Trophoblast cell (in vitro differentiated cells and primary cell): ENCODE measurements at regions not wholly inside any gene's neighbourhood (a gene's known extent, or its start where the extent isn't known, plus 50 kb on each side); places are given as distances from the start of the nearest gene placed in this dataset.
"Not testable (repeated sequence)": the region's sequence is repeated elsewhere in the genome, so short reads cannot be mapped to it uniquely, and the experiment has no call there.

ENCODE experiments used
- DNase-seq, 2 donors: peaks; one replicate each; pipeline ENCODE4 v3.0.0-alpha.2; 2016
- H2AFZ ChIP-seq: 2 replicates; pipeline ENCODE4 v1.6.1; 2013; ENCODE audit warnings: low read length, moderate library complexity, mild to moderate bottlenecking; ENCODE audit not compliant: insufficient read depth, poor library complexity
- H2AK5ac ChIP-seq: 2 replicates; pipeline ENCODE4 v1.6.1; 2013; ENCODE audit warnings: mild to moderate bottlenecking, low read length
- H2BK120ac ChIP-seq: 2 replicates; pipeline ENCODE4 v1.6.1; 2013; ENCODE audit warnings: low read length, mild to moderate bottlenecking, moderate library complexity; ENCODE audit not compliant: insufficient read depth, poor library complexity
- H2BK12ac ChIP-seq: 2 replicates; pipeline ENCODE4 v1.6.1; 2013; ENCODE audit warnings: mild to moderate bottlenecking, low read length, moderate library complexity
- H2BK5ac ChIP-seq: 2 replicates; pipeline ENCODE4 v1.6.1; 2013; ENCODE audit warnings: low read length, low read depth, moderate library complexity, mild to moderate bottlenecking; ENCODE audit not compliant: poor library complexity
- H3K14ac ChIP-seq: 2 replicates; pipeline ENCODE4 v1.6.1; 2013; ENCODE audit warnings: mild to moderate bottlenecking, low read length
- H3K18ac ChIP-seq: 2 replicates; pipeline ENCODE4 v1.6.1; 2013; ENCODE audit warnings: mild to moderate bottlenecking, low read length
- H3K23ac ChIP-seq: 2 replicates; pipeline ENCODE4 v1.6.1; 2013; ENCODE audit warnings: low read length
- H3K27ac ChIP-seq: 2 replicates; pipeline ENCODE4 v1.5.1; 2013; ENCODE audit warnings: low read depth, mild to moderate bottlenecking, inconsistent platforms, low read length, moderate library complexity
- H3K27me3 ChIP-seq: 2 replicates; pipeline ENCODE4 v1.6.1; 2013; ENCODE audit warnings: inconsistent platforms, mild to moderate bottlenecking, low read length, moderate library complexity; ENCODE audit not compliant: insufficient read depth
- H3K36me3 ChIP-seq, 2 experiments: 1 replicate in 1 of 2; 2 replicates in 1 of 2; pipeline ENCODE4 v1.6.1; 2013; ENCODE audit warnings: low read length in 2 of 2, mild to moderate bottlenecking in 2 of 2, moderate library complexity in 1 of 2; ENCODE audit not compliant: insufficient read depth in 2 of 2, control insufficient read depth in 1 of 2
- H3K4ac ChIP-seq: 2 replicates; pipeline ENCODE4 v1.6.1; 2013; ENCODE audit warnings: low read depth, mild to moderate bottlenecking, low read length, moderate library complexity
- H3K4me1 ChIP-seq, 2 experiments: 1 replicate in 1 of 2; 2 replicates in 1 of 2; pipeline ENCODE4 v1.6.1; 2013; ENCODE audit warnings: low read length in 2 of 2, mild to moderate bottlenecking in 2 of 2, moderate library complexity in 1 of 2; ENCODE audit not compliant: insufficient read depth in 2 of 2, control insufficient read depth in 1 of 2
- H3K4me2 ChIP-seq: 2 replicates; pipeline ENCODE4 v1.6.1; 2013; ENCODE audit warnings: inconsistent platforms, mild to moderate bottlenecking, low read length, moderate library complexity
- H3K4me3 ChIP-seq: 2 replicates; pipeline ENCODE4 v1.5.1; 2013; ENCODE audit warnings: mild to moderate bottlenecking, low read depth, low read length, inconsistent platforms
- H3K79me1 ChIP-seq: one replicate; pipeline ENCODE4 v1.6.1; 2013; ENCODE audit warnings: low read length
- H3K79me2 ChIP-seq: 2 replicates; pipeline ENCODE4 v1.6.1; 2013; ENCODE audit warnings: low read length, mild to moderate bottlenecking; ENCODE audit not compliant: control insufficient read depth, insufficient read depth, poor library complexity
- H3K9ac ChIP-seq: 2 replicates; pipeline ENCODE4 v1.6.1; 2013; ENCODE audit warnings: mild to moderate bottlenecking, low read length
- H3K9me3 ChIP-seq: 2 replicates; pipeline ENCODE4 v1.6.1; 2013; ENCODE audit warnings: low read depth, mild to moderate bottlenecking, control low read depth, inconsistent platforms, low read length; ENCODE audit not compliant: insufficient read depth
- H4K12ac ChIP-seq: 2 replicates; pipeline ENCODE4 v1.6.1; 2013; ENCODE audit warnings: low read depth, mild to moderate bottlenecking, low read length, moderate library complexity
- H4K8ac ChIP-seq: 2 replicates; pipeline ENCODE4 v1.6.1; 2013; ENCODE audit warnings: low read depth, mild to moderate bottlenecking, low read length, moderate library complexity
- H4K91ac ChIP-seq: one replicate; pipeline ENCODE4 v1.6.1; 2013; ENCODE audit warnings: low read depth, mild to moderate bottlenecking, low read length, moderate library complexity
- WGBS: extraction: QIAGEN DNeasy Blood & Tissue Kit; methylation state at CpG from one replicate; pipeline ENCODE4 v1.1.7; 2013; ENCODE audit warnings: missing lambda C conversion rate; ENCODE audit not compliant: insufficient read length, insufficient coverage; ENCODE audit errors: extremely low coverage; 5-methylcytosine and 5-hydroxymethylcytosine counted together

DNA sequence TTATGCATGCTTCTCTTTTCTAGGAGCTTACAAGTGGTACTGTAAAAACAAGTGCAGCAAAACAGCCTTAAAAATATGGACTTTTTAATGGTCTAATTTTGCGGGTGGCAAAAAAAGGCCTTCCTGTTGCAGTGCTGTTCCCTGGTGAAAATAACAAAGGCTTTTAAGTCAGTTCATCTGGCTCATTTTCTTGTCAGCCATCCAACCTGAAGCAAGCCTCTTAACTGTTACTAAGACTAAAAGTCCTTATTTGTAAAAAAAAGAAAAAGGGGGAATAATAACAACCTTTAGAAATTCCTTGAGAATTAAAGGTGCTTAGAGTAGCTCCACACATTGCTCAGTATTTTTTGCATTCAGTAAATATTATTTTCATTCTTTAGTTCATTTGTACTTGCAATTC lies 200.5 kb upstream of the CHORDC1 start:
- Histone ChIP-seq H4K91ac (no peak overlapping the region), H3K14ac (no peak overlapping the region), H3K4me2 (no peak overlapping the region), H2BK120ac (no peak overlapping the region), H3K79me2 (no peaks in the 10 kb centered on the region), H2AK5ac (no peak overlapping the region), H3K18ac (no peak overlapping the region), H3K4ac (no peak overlapping the region), H4K8ac (no peak overlapping the region), H3K27me3 (no peaks in the 10 kb centered on the region), H3K4me3 (no peak overlapping the region), H3K23ac (no peak overlapping the region), H2BK5ac (no peak overlapping the region), H3K27ac (no peak overlapping the region), H3K9ac (no peak overlapping the region), H3K36me3 (no peaks in the 10 kb centered on the region), H4K12ac (no peak overlapping the region), H2AFZ (no peak overlapping the region), H3K4me1 (no peaks in the 10 kb centered on the region), H3K79me1 (no peaks in the 10 kb centered on the region), H2BK12ac (no peak overlapping the region), H3K9me3 (no peaks in the 10 kb centered on the region)
- no peak for DNase-seq
- WGBS, result no CpG with 5 or more reads among the region's 1 CpG

DNA sequence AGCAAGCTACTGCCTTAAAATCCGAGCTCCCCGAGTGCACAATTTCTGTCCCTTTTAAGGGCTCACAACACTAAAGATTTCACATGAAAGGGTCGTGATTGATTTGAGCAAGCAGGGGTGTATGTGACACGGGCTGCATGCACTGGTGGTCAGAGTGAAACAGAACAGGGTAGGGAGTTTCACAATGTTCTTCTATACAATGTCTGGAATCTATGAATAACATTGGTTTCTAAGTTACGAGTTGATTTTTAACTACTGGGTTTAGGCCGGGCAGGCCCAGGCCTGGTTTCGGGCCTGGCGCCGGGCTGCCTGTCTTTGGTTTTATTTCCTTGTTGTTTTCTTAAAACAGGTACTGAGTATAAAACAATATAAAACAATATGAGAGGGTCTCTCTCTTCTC lies 199.9 kb upstream of the CHORDC1 start:
- H3K4me1 ChIP-seq, H3K27ac ChIP-seq, H3K27me3 ChIP-seq, H3K36me3 ChIP-seq, H3K4me3 ChIP-seq, H4K91ac ChIP-seq, H3K79me1 ChIP-seq, H3K9ac ChIP-seq, H3K4me2 ChIP-seq, H3K23ac ChIP-seq, H3K18ac ChIP-seq, H2BK5ac ChIP-seq, H2BK12ac ChIP-seq, H3K14ac ChIP-seq, H3K9me3 ChIP-seq, H2AK5ac ChIP-seq, H2AFZ ChIP-seq, H3K79me2 ChIP-seq, H2BK120ac ChIP-seq, H3K4ac ChIP-seq: not testable (repeated sequence)
- H4K8ac ChIP-seq, result peak overlapping the region; percentile 7
- peak in 1 of 2 donors; percentile 16 for DNase-seq
- no CpG with 5 or more reads among the region's 9 CpGs for WGBS
- H4K12ac ChIP-seq, result peak overlapping the region; percentile 54

DNA sequence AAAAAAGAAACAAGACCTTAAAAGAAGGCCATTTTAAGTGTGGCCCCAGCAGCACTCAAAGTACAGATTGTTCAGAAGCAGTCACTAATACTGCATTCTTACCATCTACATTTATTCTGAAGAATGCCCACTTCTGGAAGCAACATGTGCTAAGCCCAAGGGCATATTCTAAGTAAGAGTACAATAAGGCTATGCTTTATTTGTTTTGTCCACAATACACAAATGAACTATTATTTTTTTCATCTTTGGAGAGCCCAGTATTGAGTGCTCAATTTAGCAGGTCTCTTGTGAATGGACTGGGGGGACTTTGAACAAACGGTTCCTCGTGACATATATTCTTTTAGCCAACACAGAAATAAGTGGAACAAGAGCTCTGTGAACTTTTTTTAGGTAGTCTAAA lies 191.4 kb upstream of the CHORDC1 start:
- WGBS, result no CpG with 5 or more reads among the region's 2 CpGs
- H3K27me3 ChIP-seq, result no peaks in the 10 kb centered on the region
- H2AK5ac ChIP-seq, result no peak overlapping the region
- no peaks in the 10 kb centered on the region for H3K79me1 ChIP-seq
- no peak overlapping the region for H4K8ac ChIP-seq
- H3K79me2 ChIP-seq, result no peaks in the 10 kb centered on the region
- no peak overlapping the region for H3K4me3 ChIP-seq
- no peak overlapping the region for H4K12ac ChIP-seq
- no peak overlapping the region for H2BK120ac ChIP-seq
- no peaks in the 10 kb centered on the region for H3K36me3 ChIP-seq
- H3K4ac ChIP-seq, result no peak overlapping the region
- H3K27ac ChIP-seq, result no peak overlapping the region
- H2BK12ac ChIP-seq, result no peak overlapping the region
- H4K91ac ChIP-seq, result no peak overlapping the region
- no peak overlapping the region for H3K9ac ChIP-seq
- no peak overlapping the region for H3K14ac ChIP-seq
- no peak overlapping the region for H2AFZ ChIP-seq
- H2BK5ac ChIP-seq, result no peak overlapping the region
- H3K9me3 ChIP-seq, result no peaks in the 10 kb centered on the region
- no peak for DNase-seq
- no peak overlapping the region for H3K23ac ChIP-seq
- H3K4me1 ChIP-seq, result no peaks in the 10 kb centered on the region
- H3K4me2 ChIP-seq, result no peak overlapping the region
- no peak overlapping the region for H3K18ac ChIP-seq

DNA sequence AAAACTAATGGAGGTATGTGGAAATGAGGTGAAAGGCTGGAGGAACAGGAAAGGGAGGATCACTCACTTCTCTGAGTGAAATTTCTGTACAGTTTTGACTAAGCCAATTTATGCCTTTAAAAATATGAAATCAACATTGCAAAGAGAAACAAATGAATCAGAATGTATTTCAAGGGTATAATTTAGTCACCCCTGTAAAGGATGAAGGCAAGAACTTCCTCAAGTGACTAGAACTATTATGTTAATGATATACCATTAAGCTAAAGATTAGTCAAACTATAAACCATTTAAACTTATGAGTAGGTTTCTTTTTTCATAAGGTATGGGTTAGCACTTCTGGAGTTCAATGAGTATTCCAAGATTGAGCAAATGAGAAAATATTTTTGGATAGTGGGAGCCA lies 184.5 kb upstream of the CHORDC1 start:
- Histone ChIP-seq H3K4me1 (no peaks in the 10 kb centered on the region), H2BK120ac (no peak overlapping the region), H4K12ac (no peak overlapping the region), H3K23ac (no peak overlapping the region), H4K8ac (no peak overlapping the region), H3K79me1 (no peaks in the 10 kb centered on the region), H2BK12ac (no peak overlapping the region), H3K4ac (no peak overlapping the region), H2BK5ac (no peak overlapping the region), H3K9ac (no peak overlapping the region), H3K14ac (no peak overlapping the region), H3K9me3 (no peaks in the 10 kb centered on the region), H3K4me2 (no peak overlapping the region), H3K79me2 (no peaks in the 10 kb centered on the region), H2AFZ (no peak overlapping the region), H3K36me3 (no peaks in the 10 kb centered on the region), H4K91ac (no peak overlapping the region), H3K4me3 (no peak overlapping the region), H2AK5ac (no peak overlapping the region), H3K18ac (no peak overlapping the region), H3K27ac (no peak overlapping the region), H3K27me3 (no peaks in the 10 kb centered on the region)
- DNase-seq, result no peak

DNA sequence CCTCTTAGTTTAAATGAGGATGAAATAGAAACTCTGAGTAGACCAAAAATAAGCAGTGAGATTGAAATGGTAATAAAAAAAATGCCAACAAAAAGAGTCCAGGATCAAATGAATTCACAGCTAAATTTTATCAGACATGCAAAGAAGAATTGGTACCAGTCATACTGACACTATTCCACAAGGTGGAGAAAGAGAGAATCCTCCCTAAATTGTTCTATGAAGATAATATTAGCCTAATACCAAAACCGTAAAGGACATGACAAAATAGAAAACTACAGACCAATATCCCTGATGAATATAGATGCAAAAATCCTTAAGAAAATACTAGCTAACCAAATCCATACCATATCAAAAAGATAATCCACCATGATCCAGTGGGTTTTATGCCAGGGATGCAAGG lies 169.8 kb upstream of the CHORDC1 start:
- H3K4me1 ChIP-seq, result peaks cover 0 to 3% of the 10 kb centered on the region in 2 experiments
- no peaks in the 10 kb centered on the region for H3K79me2 ChIP-seq
- no peak overlapping the region for H3K18ac ChIP-seq
- no peak overlapping the region for H3K4ac ChIP-seq
- H4K8ac ChIP-seq, result no peak overlapping the region
- no peak overlapping the region for H3K4me3 ChIP-seq
- no peak overlapping the region for H3K14ac ChIP-seq
- H2BK5ac ChIP-seq, result no peak overlapping the region
- no peak overlapping the region for H2AFZ ChIP-seq
- H3K9ac ChIP-seq, result no peak overlapping the region
- no peak overlapping the region for H2BK120ac ChIP-seq
- H2BK12ac ChIP-seq, result no peak overlapping the region
- H3K36me3 ChIP-seq, result no peaks in the 10 kb centered on the region
- no CpG with 5 or more reads among the region's 1 CpG for WGBS
- no peak overlapping the region for H3K27ac ChIP-seq
- no peaks in the 10 kb centered on the region for H3K9me3 ChIP-seq
- H3K79me1 ChIP-seq, result no peaks in the 10 kb centered on the region
- no peak overlapping the region for H3K23ac ChIP-seq
- H4K91ac ChIP-seq, result no peak overlapping the region
- H2AK5ac ChIP-seq, result no peak overlapping the region
- H3K27me3 ChIP-seq, result no peaks in the 10 kb centered on the region
- no peak overlapping the region for H3K4me2 ChIP-seq
- DNase-seq, result no peak
- no peak overlapping the region for H4K12ac ChIP-seq
